CD4-positive, alpha-beta T cell treated with Interleukin-21 for 1 hour (primary cell): ENCODE measurements at regions not wholly inside any gene's neighbourhood (a gene's known extent, or its start where the extent isn't known, plus 50 kb on each side); places are given as distances from the start of the nearest gene placed in this dataset.
"Not testable (repeated sequence)": the region's sequence is repeated elsewhere in the genome, so short reads cannot be mapped to it uniquely, and the experiment has no call there.

Experiments
- DNase-seq: peaks from one replicate; pipeline ENCODE4 v3.0.0-alpha.2; 2020

DNA sequence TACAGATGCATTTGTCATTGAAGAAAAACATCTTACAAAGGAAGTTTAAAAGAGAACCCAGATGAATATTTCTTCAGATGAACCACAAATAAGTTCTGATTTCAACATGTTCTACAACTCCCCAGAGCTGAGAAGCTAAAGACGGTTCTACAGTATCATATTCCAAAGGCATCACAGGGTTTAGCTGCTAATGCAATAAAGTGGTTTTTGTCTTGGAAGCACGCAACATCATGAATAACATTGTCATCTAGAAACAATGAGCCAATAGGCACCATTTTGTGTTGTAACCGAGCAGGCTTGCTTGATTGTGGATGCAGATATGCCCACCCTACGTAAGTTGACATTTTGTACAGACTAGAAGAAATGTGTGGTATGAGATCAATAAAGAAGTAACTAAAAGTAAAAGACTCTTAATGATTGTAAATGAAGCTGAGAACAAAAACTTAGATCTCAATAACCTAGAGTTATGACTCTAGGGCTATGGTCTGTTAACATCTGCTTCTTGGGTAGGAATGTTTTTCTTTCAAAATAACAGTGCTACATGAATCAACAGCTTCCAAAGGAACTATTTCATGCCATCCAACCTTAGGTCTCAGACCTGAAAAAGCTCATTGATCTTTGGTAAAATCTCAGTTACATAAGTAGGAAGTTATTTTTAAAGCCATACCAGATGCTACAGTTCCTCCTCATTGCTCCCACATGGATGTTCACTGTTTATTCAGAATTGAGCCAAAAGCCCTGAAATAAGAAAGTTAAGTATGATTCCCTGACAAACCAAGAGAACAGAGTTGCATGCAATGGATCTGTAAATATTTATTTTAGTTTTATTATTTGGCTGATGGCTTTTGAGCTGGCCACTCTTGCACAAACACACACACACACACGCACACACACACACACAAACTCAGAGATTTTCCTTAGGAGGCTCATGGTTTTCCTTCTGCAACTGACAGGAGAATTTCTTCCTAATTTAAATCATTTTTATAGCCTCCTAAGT is 118.7 kb upstream of the SLCO6A1 start:
- no peak for DNase-seq

DNA sequence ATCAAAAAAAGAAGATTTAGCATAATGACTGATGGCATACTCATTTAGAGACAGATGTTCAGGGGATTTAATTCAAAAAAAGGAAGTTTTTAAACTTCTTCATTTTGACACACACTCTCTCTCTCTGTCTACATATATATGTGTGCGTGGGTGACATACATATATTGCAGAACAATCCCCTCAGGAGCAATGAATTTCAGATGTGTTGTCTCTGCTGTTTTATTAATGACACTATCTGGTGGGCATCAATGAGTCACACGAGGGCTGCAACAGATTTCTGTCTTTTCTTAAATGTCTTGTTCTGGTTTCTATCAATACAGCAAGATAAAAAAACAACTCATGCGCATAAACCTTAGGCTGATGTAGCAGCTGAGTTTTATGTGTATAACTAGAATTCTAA is 123.5 kb upstream of the SLCO6A1 start:
- DNase-seq, result no peak

DNA sequence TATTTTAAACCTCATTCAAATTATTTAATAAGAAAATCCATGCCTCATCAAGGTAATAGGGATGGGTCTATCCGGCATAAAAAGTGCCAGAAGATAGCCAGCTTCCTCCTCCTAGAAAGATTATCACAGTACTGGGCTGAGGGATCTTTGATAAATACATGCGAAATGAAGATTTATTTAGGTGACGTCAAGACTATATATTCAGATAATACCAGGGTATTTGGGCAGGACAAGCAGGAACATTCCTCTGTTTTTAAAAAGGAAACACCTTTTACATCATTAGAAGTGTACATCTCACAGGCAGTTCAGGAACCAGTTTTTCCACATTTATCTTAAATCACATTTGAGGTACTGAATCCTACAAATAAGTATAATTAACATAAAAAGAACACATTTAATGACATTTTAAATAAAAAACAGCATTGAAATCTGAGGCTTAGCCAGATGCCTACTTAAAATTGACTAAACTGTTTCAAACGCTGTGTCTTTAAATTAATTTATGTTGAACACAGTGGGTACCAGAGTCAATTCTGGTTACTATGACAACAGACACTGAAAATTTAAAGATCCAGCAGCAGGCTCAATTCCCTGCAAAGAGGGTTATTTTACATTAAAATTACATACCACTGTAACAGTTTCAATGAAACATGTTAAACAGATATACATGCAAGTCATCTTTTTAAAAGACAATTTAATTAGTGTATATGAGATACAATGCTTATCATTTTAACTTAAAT is 124.7 kb upstream of the SLCO6A1 start:
- no peak for DNase-seq

DNA sequence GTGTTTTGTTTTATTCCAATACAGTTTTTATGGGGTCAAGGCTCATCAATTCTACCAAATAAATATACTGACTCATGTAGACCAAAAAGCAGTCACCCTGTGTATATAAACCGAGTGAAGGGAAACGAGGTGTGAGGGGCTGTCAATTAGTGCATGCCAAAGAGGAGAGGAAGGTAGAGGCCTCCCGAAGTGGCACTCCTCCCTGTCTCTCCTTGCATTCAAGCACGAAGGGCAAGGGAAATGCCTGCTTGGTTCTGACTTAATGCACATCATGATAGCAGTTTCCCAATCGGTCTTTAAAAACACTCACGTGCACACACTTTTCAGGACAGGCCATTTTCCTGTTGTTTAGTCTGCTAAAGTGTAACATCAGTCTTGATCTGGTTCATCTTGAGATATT is 125.6 kb upstream of the SLCO6A1 start:
- no peak for DNase-seq

DNA sequence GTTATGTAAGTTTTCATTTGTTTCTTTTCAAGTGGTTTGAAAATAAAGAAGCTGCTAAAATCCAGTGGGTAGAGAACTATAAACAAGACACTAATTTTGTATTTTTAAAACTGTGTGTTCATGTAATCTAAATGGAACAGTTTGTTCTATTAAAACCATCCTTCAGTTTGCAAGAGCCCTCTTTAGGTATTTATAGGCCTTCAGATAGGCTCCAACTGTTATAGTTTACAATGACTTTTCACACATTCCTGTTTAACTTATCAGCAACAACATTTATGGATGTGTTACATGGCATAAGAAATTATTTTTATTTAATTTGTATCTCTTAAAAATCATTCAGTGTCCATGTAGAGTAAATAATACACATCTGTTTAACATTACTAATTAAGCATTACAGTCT is 126.7 kb upstream of the SLCO6A1 start:
- no peak for DNase-seq

DNA sequence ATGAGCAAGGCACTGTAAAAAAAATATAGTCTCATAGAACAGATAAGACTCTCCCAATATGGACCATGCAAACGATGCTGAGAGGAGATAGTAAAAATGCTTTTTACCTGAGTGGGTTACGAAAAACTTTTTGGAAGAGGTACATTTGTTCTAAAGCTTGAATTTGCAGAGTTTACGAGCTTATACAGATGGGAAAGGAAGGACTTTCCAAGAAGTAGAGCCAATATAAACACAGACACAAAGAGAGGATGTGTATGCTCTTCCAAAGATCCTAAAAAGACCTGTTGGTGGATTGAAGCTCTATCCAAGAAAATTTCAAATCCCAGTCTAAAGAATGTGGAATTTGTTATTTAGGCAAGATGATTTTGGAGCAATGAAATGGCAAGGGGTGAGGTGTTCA is 127.1 kb upstream of the SLCO6A1 start:
- DNase-seq, result no peak

DNA sequence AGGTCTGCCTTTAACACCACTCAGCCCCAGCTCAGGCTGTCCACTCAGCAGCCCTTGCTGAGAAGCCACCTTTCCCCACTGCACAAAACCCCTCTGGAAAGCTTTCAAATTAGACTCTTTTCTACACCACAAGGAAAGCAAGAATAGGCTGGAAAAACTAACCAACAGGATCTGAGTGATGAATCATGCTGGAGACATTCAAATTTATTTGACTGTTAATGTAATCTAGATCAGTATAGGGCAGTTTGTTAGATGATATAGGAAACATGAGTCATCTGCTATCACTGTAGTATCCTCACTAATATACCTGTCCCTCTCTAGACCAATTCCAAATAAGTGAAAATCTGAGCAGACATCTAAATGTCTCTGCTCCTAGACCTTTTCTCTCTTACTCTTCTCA is 127.8 kb upstream of the PAM start:
- no peak for DNase-seq

DNA sequence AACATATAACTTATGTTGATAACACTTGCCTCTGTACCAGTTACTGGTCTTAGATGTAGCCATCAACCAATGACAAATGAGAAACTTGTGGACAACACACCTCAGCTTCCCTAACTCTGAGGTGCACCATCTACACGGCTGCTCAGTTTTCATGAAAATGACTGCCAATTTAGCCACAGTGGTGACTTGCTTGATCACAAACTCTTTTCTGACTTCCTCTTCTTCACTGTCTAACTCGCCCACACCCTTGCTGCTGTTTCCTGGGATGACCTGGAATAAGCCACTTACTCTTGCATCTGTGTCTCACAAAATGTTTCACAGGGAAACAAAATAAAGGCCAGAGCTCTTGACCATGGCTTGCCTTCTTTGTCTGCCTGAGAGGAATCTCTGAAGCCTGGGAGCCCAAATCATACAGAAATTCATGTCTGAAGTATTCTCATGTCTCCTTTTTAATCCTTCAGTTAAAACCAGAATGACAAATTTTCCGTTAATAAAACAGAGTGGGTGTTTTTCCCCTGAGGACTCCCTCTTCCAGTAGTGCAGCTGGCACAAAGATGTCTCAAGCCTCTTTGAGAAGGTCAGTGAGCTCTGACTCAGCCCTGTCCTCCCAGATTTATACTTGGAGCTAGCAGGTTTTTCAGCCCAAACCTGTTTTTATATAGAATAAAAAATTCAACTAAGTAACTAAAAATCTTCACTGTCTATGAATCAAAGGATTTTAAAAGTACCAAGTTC is 126.5 kb upstream of the PAM start:
- DNase-seq, result no peak

DNA sequence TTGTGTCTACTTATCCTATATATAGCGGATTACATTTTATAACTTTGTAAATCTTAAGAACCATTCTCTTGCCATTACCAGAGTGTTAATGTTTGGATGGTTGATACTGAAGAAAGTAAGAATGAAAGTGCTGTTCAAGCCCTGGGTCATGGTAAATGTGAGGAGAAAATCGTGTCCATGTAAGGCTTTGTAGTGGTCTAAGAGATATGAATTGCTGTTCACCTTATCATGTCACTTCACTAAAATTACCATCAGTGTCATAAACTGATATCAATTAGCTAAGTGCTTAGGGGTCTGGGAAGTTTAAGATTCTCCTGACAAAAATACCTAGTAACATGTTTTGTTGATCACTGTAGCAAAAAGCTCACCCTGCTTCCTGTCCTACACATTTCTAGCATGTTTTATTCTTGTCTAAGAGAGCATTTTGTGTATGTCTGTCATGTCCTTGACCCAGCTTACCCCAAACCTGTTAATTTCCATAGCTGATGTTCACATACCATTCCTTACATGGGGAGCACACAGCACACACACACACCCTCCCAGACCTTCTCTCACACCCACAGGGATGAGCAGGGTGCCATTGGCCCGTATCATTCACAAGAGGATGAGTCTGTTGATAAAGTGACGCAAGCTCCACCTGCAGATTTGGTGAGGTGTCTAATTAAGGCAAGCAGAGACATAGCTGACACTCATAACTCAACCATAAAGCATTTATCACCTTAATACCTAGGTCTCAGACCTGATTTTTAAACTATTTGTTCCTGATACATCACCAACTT is 125.1 kb upstream of the PAM start:
- DNase-seq, result no peak

DNA sequence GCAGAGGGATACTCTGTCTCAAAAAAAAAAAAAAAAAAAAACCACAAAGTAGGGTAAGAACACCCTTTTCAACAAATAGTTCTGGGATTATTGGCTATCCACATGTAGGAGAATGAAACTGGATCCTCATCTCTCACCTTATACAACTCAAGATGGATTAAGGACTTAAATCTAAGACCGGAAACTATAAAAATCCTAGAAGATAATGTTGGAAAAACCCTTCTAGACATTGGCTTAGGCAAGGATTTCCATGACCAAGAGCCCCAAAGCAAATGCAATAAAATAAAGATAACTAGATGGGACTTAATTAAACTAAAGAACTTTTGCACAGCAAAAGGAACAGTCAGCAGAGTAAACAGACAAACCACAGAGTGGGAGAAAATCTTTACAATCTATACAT is 119.7 kb upstream of the PAM start:
- DNase-seq, result not testable (repeated sequence)

DNA sequence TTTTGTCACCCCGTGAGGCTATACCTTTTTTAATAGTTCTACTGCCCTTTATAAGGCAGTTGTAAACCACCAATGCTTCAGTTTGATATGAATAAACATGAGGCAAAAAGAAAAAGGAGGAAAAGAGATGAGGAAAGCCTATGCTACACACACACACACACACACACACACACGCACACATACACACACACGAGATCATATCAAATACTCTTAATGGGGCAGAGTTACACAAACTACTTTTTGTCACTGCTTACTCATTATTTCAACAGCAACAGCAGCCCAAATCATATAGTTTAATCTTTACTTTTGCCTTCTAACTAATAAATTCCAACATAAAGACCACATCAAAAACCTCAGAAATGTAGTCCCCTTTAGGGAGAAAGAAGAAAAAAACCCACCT is 116.8 kb upstream of the PAM start:
- DNase-seq, result no peak

DNA sequence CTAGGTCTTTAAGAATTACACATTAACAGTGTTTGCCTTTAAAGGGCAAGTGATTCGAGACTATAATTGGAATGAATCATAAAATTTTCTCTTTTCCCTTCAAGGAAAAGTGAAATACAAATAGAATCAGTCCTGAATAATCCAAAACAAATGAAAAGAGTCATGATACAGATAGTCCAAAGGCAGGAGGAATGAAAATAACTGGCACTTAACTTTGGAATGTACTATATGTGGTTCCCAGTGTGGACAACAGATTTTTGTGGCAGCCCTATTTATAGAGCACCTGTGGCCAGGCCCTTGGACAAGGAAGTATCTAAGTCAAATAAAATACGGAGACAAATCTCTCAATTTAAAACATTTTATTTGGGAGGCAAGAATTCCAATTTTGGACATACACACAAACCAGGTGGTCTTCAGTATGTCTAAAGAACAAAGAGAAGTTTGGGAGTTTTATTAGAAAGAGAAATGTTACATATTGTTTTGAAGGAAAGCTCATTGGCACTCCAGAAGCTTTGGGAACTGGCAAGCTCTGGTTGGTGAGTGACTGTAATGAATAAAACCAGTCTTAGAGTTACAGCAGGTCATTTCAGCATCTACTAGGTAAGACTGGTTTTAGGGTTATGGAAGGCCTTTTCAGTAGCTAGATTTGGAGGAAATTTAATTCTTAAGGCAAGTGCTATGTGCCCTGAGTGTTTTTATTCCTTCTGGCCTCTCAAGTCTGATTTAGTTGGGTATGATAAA is 116.0 kb upstream of the PAM start:
- DNase-seq, result no peak

DNA sequence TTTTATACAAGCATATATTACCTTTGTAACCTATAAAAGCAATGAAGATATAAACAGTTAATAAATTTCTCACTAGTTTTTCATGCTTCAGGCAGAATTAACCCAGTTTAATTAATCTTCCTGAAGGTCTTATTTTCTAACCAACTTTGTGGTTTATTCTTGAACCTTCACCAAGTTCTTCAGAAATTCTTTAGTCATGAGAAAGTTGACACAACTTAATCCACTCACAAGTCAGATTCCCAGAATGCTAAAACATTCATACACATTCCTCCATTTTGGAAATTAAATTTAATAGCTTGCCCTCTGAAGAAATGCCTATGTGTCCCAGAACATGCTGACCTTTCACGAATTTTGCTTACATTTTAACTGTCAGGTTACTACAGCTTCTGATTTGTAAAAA is 105.4 kb upstream of the PAM start:
- DNase-seq, result no peak

DNA sequence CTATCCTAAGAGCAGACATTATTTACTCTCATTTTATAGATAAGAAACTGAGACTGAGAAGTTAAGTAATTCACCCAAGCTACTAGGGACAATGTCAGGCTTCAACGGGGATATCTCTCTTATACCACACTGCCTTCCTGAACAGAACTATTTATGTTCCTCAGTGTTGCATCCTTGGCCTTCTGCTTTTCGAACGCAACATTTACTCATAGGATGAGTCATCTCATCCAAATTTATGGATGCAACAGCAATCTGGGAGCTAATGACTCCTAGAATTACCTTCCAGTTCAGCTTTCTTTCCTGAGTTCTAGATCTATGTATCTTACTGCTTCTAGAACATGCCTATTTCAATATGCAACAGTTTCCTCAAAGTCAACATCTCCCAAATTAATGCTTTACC is 103.6 kb upstream of the PAM start:
- DNase-seq, result no peak

DNA sequence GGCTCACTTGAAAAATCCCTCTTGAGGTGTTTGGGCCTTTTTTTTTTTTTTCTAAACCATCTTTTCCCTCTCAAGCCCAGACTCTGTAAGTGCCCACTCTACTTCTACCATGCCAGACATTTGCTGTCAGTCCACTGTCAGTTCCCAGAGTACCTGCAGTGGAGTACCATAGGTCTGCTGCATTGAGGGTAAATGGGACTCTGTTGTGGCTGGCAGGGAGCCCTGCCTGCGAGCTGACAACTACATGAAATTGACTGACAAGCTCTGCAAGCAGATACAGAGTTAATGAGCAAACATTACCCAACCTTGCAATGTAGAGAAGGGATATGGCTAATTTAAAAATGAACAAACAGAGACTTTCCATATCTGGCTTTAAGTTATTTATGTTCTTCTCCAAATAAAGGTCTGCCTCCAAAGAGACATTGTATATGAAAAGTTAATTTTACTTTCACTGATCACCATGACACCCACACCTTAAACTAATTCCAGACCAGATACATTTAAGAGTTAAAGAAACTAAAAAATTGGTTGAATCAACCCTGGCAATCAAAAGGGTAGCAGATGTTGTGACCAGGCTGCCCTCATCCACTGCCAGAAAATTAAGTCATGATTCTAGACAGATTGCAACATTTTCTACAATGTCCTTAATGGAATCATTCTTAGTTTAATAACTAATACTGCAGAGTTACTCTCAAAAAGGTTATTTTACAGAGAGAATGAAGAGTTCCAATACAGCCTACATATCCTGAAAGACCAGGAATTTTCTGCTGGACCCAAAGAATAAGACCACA is 100.4 kb upstream of the PAM start:
- no peak for DNase-seq

DNA sequence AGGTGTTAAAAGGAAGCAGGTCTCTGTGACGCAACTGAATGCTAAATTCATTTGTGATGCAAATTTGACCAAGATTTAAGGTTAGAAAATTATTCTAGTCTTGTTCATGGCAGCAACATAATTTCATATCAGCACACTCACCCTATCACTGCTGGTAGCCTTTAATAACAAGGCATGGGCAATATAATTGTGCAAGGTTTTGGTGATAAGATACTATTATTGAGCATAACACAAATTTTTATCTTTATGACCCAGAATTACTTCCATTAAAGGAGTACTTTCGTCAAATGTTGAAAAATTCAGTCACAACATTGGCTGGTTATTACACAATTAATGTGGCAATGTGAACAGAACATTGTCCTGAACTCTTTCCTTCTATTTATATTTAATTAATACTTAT is 96.0 kb upstream of the PAM start:
- DNase-seq, result no peak

DNA sequence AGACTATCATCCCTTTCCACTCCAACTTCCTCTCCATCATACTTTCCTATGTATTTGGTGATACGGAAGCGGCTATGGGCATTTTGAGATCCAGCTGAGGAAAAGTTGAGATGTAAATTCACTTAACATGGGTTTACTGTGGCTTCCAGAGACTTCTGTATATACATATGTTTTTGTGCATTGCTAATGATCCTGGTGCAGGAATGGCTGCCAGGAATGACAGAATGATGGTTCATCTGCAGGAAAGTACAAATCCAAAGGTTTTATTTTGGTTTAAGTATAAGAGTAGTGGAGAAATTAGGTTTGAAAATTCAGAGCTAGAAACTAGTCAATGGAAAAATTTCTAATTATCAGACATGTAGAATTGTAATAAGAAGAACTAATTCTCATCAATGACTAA is 95.0 kb upstream of the PAM start:
- no peak for DNase-seq

DNA sequence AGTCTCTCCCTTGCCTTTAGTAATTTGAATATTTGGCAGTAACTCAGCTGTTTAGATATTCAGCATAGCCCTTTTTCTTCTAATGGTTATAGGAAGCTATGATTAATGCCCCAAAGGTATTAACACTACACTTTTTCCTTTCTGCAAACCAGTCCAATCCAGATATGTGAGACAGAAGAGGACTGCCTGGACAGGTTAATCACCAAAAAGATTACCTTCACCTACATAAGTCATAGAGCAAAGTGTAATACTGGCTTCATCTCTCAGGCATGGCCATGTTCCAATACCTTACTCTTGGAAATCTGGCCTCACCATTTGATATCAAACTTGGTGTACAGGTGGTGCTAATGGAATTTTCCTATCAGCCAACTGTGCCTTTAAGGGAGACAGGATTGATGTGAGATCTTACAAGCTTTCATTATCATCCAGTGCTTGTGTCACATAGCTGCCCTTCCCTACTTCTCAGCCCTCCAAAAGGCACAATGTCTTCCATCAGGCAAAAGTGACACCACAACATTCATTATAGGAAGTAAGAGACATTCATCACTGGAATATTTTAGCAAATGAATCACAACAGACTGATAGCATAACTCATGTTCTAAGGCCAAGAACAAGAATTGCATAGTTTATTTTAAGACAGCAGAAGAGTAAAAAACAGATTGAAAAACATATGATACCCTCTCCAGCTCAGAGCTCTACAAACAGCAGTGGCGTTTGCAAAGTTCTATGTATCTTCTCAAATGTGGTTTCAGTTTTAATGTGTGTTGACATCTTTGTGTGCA is 91.2 kb upstream of the PAM start:
- DNase-seq, result no peak

DNA sequence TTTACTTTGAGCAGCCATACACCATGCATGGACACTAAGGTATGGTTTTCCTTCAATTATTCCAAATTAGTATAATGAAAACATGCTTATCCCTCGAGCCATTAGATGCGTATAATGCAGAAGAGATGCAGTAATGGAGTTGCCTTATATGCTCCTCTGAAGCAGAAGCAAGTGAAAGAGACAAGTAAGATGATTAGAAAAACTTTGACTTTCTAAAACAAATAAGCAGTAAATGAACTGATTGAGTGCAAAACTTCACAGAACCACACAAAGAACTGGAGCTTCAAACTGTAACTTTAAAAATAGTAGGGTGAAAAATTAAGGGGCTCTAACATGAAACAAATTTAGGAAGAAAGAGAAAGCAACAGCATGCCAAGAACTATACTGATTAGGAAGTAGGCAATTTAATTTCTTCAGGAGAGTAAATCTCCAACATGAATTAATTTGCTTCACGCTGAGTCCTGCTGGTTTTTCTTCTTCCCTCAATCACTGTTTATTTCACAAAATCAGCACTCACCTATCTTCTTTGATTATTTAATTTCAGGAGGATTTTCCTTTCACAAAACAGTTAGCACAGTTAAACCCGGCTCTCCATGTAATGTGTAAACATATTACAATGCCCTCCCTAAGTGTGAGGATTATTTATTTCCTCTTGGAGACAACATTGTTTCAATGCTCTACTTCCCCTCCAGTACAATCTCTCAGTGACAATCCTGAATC is 90.3 kb upstream of the PAM start:
- no peak for DNase-seq
